HEK293 (cell line): ENCODE measurements at regions not wholly inside any gene's neighbourhood (a gene's known extent, or its start where the extent isn't known, plus 50 kb on each side); places are given as distances from the start of the nearest gene placed in this dataset.

Experiments
- CTCF ChIA-PET: fragments of 350-600 bp; formaldehyde crosslinking; extraction: SDS; loops from one replicate; lab custom pipeline; 2021; ENCODE audit warnings: antibody characterized with exemption; lab: Yijun Ruan, JAX
- POLR2A ChIA-PET: fragments of 300-600 bp; formaldehyde crosslinking; extraction: SDS; loops from one replicate; lab custom pipeline; 2020; ENCODE audit warnings: antibody characterized with exemption, inconsistent platforms; lab: Yijun Ruan, JAX
- H3K27ac ChIP-seq: fragments of 200-500 bp; sonication (Bioruptor generic); 2 replicates; pipeline ENCODE4 v1.5.1; 2014; ENCODE audit warnings: low read depth, low read length, control low read depth, inconsistent platforms; ENCODE audit errors: extremely low read depth
- H3K36me3 ChIP-seq, 2 experiments: fragments of 200-500 bp in 1 of 2; sonication (Bioruptor generic) in 1 of 2; 1 replicate in 1 of 2; 2 replicates in 1 of 2; pipeline ENCODE4 v1.5.1; 2014 to 2017; ENCODE audit warnings: inconsistent platforms in 2 of 2, low read length in 2 of 2; ENCODE audit not compliant: control insufficient read depth in 2 of 2, insufficient read depth in 1 of 2
- H3K4me1 ChIP-seq: fragments of 200-500 bp; sonication (Bioruptor generic); 2 replicates; pipeline ENCODE4 v1.5.1; 2014; ENCODE audit warnings: mild to moderate bottlenecking, low read length, inconsistent platforms; ENCODE audit not compliant: control insufficient read depth, insufficient read depth
- H3K4me3 ChIP-seq: 2 replicates; pipeline ENCODE4 v1.5.1; 2011; ENCODE audit warnings: low read depth, mild to moderate bottlenecking, control low read depth, low read length, moderate library complexity
- H3K9me3 ChIP-seq: fragments of 200-500 bp; sonication (Bioruptor generic); 2 replicates; pipeline ENCODE4 v1.5.1; 2014; ENCODE audit warnings: low read depth, low read length, inconsistent platforms; ENCODE audit not compliant: control insufficient read depth, insufficient read depth
- ATF2 ChIP-seq: fragments of 450-650 bp; formaldehyde crosslinking; IDR thresholded peaks from 2 replicates; pipeline ENCODE4 v1.5.1; 2016; ENCODE audit warnings: missing biosample characterization, missing genetic modification characterization, low read depth
- GFI1B ChIP-seq: fragments of 450-650 bp; formaldehyde crosslinking; IDR thresholded peaks from 2 replicates; pipeline ENCODE4 v1.5.1; 2016; ENCODE audit warnings: missing biosample characterization, missing genetic modification characterization
- HOXC10 ChIP-seq: sonication (generic); formaldehyde crosslinking; IDR thresholded peaks from 2 replicates; pipeline ENCODE4 v1.8.1; 2023; ENCODE audit warnings: mild to moderate bottlenecking, missing genetic modification reagents
- HOXD13 ChIP-seq: sonication (generic); formaldehyde crosslinking; IDR thresholded peaks from 2 replicates; pipeline ENCODE4 v1.8.0; 2022; ENCODE audit warnings: missing genetic modification reagents, borderline replicate concordance
- KLF7 ChIP-seq: fragments of 450-650 bp; formaldehyde crosslinking; IDR thresholded peaks from 2 replicates; pipeline ENCODE4 v1.5.1; 2016; ENCODE audit warnings: missing biosample characterization, missing genetic modification characterization, borderline replicate concordance
- PBX3 ChIP-seq: sonication (generic); formaldehyde crosslinking; IDR thresholded peaks from 2 replicates; pipeline ENCODE4 v1.8.1; 2022; ENCODE audit warnings: mild to moderate bottlenecking, moderate library complexity, missing genetic modification reagents
- PRDM2 ChIP-seq: fragments of 450-650 bp; formaldehyde crosslinking; IDR thresholded peaks from 2 replicates; pipeline ENCODE4 v1.5.1; 2016; ENCODE audit warnings: missing biosample characterization, missing genetic modification characterization, borderline replicate concordance
- TSHZ1 ChIP-seq: fragments of 450-650 bp; formaldehyde crosslinking; IDR thresholded peaks from 2 replicates; pipeline ENCODE4 v1.5.1; 2016; ENCODE audit warnings: missing biosample characterization, missing genetic modification characterization, borderline replicate concordance
- ZBTB20 ChIP-seq: fragments of 450-650 bp; formaldehyde crosslinking; IDR thresholded peaks from 2 replicates; pipeline ENCODE4 v1.5.1; 2016; ENCODE audit warnings: missing biosample characterization, missing genetic modification characterization
- ZFHX2 ChIP-seq: fragments of 450-650 bp; formaldehyde crosslinking; conservative IDR thresholded peaks from 2 replicates; pipeline ENCODE4 v1.5.1; 2016; ENCODE audit warnings: missing biosample characterization, missing genetic modification characterization
- ZNF146 ChIP-seq: fragments of 450-650 bp; formaldehyde crosslinking; IDR thresholded peaks from 2 replicates; pipeline ENCODE4 v1.5.1; 2016; ENCODE audit warnings: missing biosample characterization, missing genetic modification characterization
- ZNF223 ChIP-seq: fragments of 450-650 bp; formaldehyde crosslinking; IDR thresholded peaks from 2 replicates; pipeline ENCODE4 v1.5.1; 2016; ENCODE audit warnings: missing biosample characterization, missing genetic modification characterization
- ZNF23 ChIP-seq: fragments of 450-650 bp; formaldehyde crosslinking; IDR thresholded peaks from 2 replicates; pipeline ENCODE4 v1.5.1; 2016; ENCODE audit warnings: missing biosample characterization, missing genetic modification characterization, borderline replicate concordance
- ZNF354C ChIP-seq: fragments of 450-650 bp; formaldehyde crosslinking; IDR thresholded peaks from 2 replicates; pipeline ENCODE4 v1.5.1; 2016; ENCODE audit warnings: missing biosample characterization, missing genetic modification characterization, low read depth, borderline replicate concordance
- ZNF548 ChIP-seq: fragments of 450-650 bp; formaldehyde crosslinking; IDR thresholded peaks from 2 replicates; pipeline ENCODE4 v1.5.1; 2016; ENCODE audit warnings: missing biosample characterization, missing genetic modification characterization
- ZNF600 ChIP-seq: fragments of 450-650 bp; formaldehyde crosslinking; IDR thresholded peaks from 2 replicates; pipeline ENCODE4 v1.5.1; 2016; ENCODE audit warnings: missing biosample characterization, missing genetic modification characterization
- ZNF639 ChIP-seq: fragments of 450-650 bp; formaldehyde crosslinking; IDR thresholded peaks from 2 replicates; pipeline ENCODE4 v1.5.1; 2016; ENCODE audit warnings: missing biosample characterization, missing genetic modification characterization
- ZNF768 ChIP-seq: fragments of 450-650 bp; formaldehyde crosslinking; IDR thresholded peaks from 2 replicates; pipeline ENCODE4 v1.5.1; 2018; ENCODE audit warnings: missing biosample characterization, mild to moderate bottlenecking, missing genetic modification characterization
- ZNF777 ChIP-seq: fragments of 450-650 bp; formaldehyde crosslinking; IDR thresholded peaks from 2 replicates; pipeline ENCODE4 v1.5.1; 2017; ENCODE audit warnings: missing biosample characterization, missing genetic modification characterization, borderline replicate concordance

GRCh38 chr12:127903146-127903545, 363.8 kb upstream of the TMEM132C start:
- Histone ChIP-seq H3K36me3 (no peaks in the 10 kb centered on the region), H3K27ac (no peak overlapping the region), H3K9me3 (no peaks in the 10 kb centered on the region), H3K4me1 (no peaks in the 10 kb centered on the region), H3K4me3 (no peak overlapping the region)
- ChIA-PET POLR2A (no interaction called here), CTCF (no interaction called here)
- TF ChIP-seq PBX3 (CRISPR knock-in tag): no peak

GRCh38 chr12:127909041-127909440, 357.9 kb upstream of the TMEM132C start:
- POLR2A ChIA-PET: no interaction called here
- TF ChIP-seq ZNF777 (tag by site-specific recombination) (no peak), ZNF548 (tag by site-specific recombination) (no peak), HOXD13 (CRISPR knock-in tag) (no peak), ZFHX2 (tag by site-specific recombination) (no peak), GFI1B (tag by site-specific recombination) (no peak), ZNF354C (tag by site-specific recombination) (no peak), ZNF146 (tag by site-specific recombination) (no peak), ZNF23 (tag by site-specific recombination) (no peak), ZNF223 (tag by site-specific recombination) (no peak), ZNF600 (tag by site-specific recombination) (no peak), ZNF639 (tag by site-specific recombination) (no peak)
- no peaks in the 10 kb centered on the region for H3K36me3 ChIP-seq
- no peak overlapping the region for H3K27ac ChIP-seq
- CTCF ChIA-PET: no interaction called here
- H3K4me1 ChIP-seq: no peaks in the 10 kb centered on the region
- H3K9me3 ChIP-seq: no peaks in the 10 kb centered on the region
- H3K4me3 ChIP-seq: no peak overlapping the region

GRCh38 chr12:127911291-127911690, 355.7 kb upstream of the TMEM132C start:
- no peaks in the 10 kb centered on the region for H3K9me3 ChIP-seq
- ChIA-PET CTCF (no interaction called here), POLR2A (no interaction called here)
- no peaks in the 10 kb centered on the region for H3K36me3 ChIP-seq
- H3K27ac ChIP-seq: no peak overlapping the region
- H3K4me3 ChIP-seq: no peak overlapping the region
- H3K4me1 ChIP-seq: no peaks in the 10 kb centered on the region
- TF ChIP-seq ZNF23 (tag by site-specific recombination) (no peak), ZBTB20 (tag by site-specific recombination) (no peak), KLF7 (tag by site-specific recombination) (no peak), PRDM2 (no peak), TSHZ1 (tag by site-specific recombination) (no peak), ATF2 (tag by site-specific recombination) (no peak), ZNF768 (tag by site-specific recombination) (no peak), HOXC10 (CRISPR knock-in tag) (no peak)
